Renal cortex interstitium (tissue), 11 donors: ENCODE measurements at regions not wholly inside any gene's neighbourhood (a gene's known extent, or its start where the extent isn't known, plus 50 kb on each side); places are given as distances from the start of the nearest gene placed in this dataset.
"Not testable (repeated sequence)": the region's sequence is repeated elsewhere in the genome, so short reads cannot be mapped to it uniquely, and the experiment has no call there.

Source experiments
- DNase-seq, 11 donors: peaks; one replicate each; pipeline ENCODE4 v3.0.0-alpha.2; 2013; ENCODE audit warnings: low read depth in 9 of 11, low spot score in 4 of 11; ENCODE audit errors: extremely low read depth in 1 of 11

DNA sequence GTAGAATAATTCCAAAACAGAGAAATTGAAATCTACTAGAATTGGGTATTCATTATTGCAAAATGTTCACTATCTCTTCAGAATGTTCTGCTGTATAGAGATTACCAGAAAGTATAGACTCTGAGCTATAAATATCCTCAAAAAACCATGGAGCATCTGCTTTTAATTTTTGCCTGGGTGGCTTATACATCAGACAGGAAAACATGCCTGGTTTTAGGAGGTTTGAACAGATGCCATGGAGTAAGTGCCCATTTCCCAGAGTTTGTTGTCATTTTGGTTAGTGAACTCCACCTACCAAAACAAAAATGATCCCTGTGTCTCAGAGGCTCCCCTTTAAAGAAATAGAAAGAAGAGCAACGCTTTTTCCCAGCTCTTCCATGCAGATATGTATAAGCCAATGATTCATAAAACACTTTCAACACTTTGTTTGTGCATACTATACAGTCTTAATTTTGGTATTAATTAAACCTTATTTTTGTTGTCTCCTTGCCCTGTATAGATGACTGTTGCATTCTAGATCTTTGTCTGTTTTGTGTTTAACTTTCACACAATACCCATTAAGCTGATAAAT, 68.7 kb downstream of the MEPE start:
- DNase-seq = no peak

GRCh38 chr4:87904639-87905160, 70.8 kb upstream of the SPP1 start:
- DNase-seq = no peak

- no peak for DNase-seq
Measured at GRCh38 chr4:87908336-87908735, 67.2 kb upstream of the SPP1 start.

GRCh38 chr4:87910795-87911194, 64.7 kb upstream of the SPP1 start:
- no peak for DNase-seq

GRCh38 chr4:87911252-87911774, 64.2 kb upstream of the SPP1 start:
- peak in 1 of 11 donors; percentile 14 for DNase-seq

GRCh38 chr4:87912164-87913004, 63.1 kb upstream of the SPP1 start:
- no peak for DNase-seq

GRCh38 chr4:87913896-87914295, 61.6 kb upstream of the SPP1 start:
- DNase-seq = no peak

DNA sequence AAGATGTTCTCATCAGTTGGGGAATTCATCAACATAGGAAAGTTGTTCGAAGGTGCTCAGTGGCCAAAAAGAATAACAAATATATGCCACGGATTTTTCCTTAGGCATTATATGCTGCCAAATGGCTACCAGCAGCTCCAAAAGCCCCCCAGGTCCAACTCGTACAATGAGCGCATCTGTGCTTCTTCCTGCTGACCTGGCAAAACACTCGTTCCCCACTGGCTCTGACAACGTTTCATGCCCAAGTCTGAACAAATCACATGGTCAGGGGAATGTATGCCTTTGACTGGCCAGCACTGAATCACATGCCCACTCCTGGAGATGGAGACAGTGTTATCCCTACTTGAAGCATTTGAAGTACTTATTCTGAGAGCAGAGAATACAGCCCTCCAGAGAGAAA, 59.9 kb upstream of the SPP1 start:
- DNase-seq = no peak

- no peak for DNase-seq
Measured at GRCh38 chr4:87916626-87917025, 58.9 kb upstream of the SPP1 start.

DNA sequence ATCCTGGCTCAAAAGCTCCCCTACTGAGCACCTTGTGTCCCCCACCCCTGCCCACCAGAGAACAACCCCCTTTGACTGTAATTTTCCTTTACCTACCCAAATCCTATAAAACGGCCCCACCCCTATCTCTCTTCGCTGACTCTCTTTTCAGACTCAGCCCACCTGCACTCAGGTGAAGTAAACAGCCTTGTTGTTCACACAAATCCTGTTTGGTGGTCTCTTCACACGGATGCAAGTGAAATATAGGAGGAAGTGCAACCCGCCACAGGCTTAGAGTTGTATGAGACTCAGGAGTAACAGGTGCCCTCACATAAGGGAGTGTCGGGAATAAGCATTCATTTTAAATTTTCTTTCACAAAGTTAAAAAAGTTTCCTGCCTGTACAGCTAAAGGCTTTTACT, 57.6 kb upstream of the SPP1 start:
- not testable (repeated sequence) for DNase-seq

DNA sequence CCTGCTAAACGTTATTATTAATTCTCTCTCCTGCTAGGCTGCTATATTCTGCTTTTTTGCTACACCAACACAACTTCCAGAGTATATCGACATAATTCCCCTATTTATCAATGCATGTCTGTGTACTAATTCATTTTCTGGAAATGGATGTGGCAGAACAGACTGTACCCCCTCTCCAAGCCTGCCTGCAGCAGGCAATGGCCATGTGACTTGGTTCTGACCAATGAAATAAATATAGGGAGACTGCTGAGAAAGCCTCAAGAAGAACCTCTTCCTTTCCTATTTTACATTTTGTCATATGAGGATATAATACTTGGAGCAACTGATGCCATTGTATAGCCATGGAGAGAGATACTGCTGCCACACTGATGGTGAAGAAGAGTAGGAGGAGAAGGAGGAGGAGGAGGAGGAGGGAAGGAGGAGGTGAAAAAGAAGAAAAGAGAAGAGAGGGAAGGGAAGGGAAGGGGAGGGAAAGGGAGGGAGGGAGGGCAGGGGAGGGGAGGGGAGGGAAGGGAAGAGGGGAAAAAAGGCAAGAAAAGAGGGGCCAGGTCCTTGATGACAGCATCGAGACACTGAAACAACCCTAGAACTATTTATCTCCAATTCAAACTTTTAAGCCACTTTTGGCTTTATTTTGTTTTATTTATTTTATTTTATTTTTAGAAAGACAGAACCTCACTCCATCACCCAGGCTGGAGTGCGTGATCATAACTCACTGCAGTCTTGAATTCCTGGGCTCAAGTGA, 57.0 kb upstream of the SPP1 start:
- no peak for DNase-seq

DNA sequence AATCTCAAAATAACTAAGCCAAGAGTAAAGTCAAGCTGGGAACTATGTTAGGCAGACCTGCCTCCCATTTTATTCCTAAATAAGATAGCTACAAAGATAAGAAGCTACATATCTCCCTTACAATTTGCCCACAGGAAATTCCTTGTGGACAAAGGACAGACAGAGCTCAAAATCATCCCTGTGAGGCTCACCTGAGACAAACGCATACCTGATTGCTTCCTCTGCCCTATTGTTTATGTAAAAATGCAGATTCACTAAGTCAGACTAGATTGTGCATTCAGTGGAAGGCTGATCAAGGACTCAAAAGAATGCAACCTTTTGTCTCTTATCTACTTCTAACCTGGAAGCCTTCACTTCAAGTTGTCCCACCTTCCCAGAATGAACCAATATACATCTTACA, 56.2 kb upstream of the SPP1 start:
- DNase-seq = not testable (repeated sequence)

DNA sequence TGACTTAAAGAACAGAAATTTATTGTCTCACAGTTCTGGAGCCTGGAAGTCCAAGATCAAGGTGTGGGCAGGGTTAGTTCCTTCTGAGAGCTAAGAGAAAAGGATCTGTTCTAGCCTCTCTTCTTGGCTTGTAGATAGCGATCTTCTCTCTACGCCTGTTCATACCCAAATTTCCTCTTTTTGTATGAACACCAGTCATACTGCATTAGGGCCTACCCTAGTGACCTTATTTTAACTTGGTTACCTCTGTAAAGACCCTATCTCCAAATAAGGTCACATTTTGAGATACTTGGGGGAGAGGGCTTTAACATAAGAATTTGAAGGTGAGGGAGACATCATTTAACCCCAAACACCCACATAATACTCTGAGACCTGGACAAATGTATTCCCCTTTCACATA, 55.6 kb upstream of the SPP1 start:
- DNase-seq = no peak

DNA sequence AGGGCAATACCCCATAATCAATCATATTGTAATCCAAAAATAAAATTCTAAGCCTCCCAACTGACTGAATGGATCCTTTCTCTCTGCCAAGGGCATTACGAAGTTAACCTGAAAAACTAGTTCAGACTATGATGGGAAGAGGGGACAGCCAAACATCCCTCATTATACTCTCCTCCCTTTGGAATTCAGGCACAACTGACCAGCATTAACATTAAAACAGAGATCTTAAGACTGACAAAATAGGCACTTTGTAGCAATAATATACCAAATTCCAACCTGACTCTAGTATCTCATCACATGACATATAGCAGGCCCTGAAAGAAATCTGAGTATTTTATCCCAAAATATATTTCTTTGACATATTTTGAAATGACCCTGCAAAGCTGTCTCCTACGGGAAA, 55.0 kb upstream of the SPP1 start:
- DNase-seq = no peak

DNA sequence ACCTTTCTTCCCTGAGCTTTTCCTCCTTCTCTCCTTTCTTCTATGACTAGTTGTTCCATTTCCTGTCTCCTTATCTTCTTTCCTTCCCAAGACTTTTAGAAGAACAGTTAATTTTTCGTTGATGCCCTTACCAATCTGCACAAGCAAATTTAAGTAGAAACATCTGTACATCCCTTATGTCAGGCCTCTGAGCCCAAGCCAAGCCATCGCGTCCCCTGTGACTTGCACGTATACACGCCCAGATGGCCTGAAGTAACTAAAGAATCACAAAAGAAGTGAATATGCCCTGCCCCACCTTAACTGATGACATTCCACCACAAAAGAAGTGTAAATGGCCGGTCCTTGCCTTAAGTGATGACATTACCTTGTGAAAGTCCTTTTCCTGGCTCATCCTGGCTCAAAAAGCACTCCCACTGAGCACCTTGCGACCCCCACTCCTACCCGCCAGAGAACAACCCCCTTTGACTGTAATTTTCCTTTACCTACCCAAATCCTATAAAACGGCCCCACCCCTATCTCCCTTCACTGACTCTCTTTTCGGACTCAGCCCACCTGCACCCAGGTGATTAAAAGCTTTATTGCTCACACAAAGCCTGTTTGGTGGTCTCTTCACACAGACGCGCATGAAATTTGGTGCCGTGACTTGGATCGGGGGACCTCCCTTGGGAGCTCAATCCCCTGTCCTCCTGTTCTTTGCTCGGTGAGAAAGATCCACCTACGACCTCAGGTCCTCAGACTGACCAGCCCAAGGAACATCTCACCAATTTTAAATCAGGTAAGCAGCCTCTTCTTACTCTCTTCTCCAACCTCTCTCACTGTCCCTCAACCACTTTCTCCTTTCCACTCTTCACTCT, 53.7 kb upstream of the SPP1 start:
- DNase-seq = not testable (repeated sequence)

DNA sequence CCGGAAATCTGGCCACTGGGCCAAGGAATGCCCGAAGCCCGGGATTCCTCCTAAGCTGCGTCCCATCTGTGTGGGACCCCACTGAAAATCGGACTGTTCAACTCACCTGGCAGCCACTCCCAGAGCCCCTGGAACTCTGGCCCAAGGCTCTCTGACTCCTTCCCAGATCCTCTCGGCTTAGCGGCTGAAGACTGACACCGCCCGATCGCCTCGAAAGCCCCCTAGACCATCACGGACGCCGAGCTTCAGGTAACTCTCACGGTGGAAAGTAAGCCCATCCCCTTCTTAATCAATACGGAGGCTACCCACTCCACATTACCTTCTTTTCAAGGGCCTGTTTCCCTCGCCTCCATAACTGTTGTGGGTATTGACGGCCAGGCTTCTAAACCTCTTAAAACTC, 51.4 kb upstream of the SPP1 start:
- DNase-seq = not testable (repeated sequence)
